SK-N-SH (cell line): ENCODE measurements at regions not wholly inside any gene's neighbourhood (a gene's known extent, or its start where the extent isn't known, plus 50 kb on each side); places are given as distances from the start of the nearest gene placed in this dataset.
"Not testable (repeated sequence)": the region's sequence is repeated elsewhere in the genome, so short reads cannot be mapped to it uniquely, and the experiment has no call there.

ENCODE experiments used
- RAD21 ChIP-seq: IDR thresholded peaks from 2 replicates; pipeline ENCODE4 v1.6.1; 2012; ENCODE audit warnings: mild to moderate bottlenecking, low read length
- TF ChIP-seq, protein P1 (sequence below): fragments of 200-600 bp; sonication (generic); IDR thresholded peaks from 2 replicates; pipeline ENCODE4 v1.6.1; 2017; ENCODE audit warnings: antibody characterized with exemption, mild to moderate bottlenecking, moderate library complexity

DNA sequence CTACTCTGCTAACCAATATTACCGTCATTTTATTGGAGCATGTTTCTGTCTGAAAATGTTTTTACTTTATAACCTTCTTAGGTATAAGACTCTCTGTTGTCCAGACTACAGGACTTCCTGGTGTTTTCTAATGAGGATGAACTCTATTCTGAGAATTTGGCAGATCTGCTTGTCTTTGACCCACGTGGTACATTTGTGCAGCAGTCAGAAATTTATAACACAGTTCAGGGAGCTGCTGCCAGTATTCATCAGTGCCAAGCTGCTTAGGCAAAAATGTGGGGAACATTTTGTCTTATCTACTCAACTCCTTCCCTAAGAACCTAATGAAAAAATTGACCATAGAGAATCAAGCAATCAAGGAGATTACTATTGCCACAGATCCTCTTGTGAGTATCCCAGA lies 108.0 kb downstream of the OR4C45 start:
- TF ChIP-seq, protein P1, sequence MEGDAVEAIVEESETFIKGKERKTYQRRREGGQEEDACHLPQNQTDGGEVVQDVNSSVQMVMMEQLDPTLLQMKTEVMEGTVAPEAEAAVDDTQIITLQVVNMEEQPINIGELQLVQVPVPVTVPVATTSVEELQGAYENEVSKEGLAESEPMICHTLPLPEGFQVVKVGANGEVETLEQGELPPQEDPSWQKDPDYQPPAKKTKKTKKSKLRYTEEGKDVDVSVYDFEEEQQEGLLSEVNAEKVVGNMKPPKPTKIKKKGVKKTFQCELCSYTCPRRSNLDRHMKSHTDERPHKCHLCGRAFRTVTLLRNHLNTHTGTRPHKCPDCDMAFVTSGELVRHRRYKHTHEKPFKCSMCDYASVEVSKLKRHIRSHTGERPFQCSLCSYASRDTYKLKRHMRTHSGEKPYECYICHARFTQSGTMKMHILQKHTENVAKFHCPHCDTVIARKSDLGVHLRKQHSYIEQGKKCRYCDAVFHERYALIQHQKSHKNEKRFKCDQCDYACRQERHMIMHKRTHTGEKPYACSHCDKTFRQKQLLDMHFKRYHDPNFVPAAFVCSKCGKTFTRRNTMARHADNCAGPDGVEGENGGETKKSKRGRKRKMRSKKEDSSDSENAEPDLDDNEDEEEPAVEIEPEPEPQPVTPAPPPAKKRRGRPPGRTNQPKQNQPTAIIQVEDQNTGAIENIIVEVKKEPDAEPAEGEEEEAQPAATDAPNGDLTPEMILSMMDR, result not testable (repeated sequence)
- not testable (repeated sequence) for TF ChIP-seq RAD21
